ENCODE measurements at regions not wholly inside any gene's neighbourhood (a gene's known extent, or its start where the extent isn't known, plus 50 kb on each side); places are given as distances from the start of the nearest gene placed in this dataset.
"Not testable (repeated sequence)": the region's sequence is repeated elsewhere in the genome, so short reads cannot be mapped to it uniquely, and the experiment has no call there.

GRCh38 chrX:40230646-40231045, 132.9 kb upstream of the BCOR start:
- intact Hi-C loops (cut with DNase I; ENCODE audit: low total_unique reads): no loop called here
- TF ChIP-seq, protein P1, sequence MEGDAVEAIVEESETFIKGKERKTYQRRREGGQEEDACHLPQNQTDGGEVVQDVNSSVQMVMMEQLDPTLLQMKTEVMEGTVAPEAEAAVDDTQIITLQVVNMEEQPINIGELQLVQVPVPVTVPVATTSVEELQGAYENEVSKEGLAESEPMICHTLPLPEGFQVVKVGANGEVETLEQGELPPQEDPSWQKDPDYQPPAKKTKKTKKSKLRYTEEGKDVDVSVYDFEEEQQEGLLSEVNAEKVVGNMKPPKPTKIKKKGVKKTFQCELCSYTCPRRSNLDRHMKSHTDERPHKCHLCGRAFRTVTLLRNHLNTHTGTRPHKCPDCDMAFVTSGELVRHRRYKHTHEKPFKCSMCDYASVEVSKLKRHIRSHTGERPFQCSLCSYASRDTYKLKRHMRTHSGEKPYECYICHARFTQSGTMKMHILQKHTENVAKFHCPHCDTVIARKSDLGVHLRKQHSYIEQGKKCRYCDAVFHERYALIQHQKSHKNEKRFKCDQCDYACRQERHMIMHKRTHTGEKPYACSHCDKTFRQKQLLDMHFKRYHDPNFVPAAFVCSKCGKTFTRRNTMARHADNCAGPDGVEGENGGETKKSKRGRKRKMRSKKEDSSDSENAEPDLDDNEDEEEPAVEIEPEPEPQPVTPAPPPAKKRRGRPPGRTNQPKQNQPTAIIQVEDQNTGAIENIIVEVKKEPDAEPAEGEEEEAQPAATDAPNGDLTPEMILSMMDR (IDR thresholded peaks at IDR 0.05): no peak
- TF ChIP-seq POLR2A (IDR thresholded peaks at IDR 0.05): no peak
- H3K4me3 ChIP-seq (ENCODE audit: low read depth, poor library complexity, severe bottlenecking): no peak overlapping the region
- DNase-seq (ENCODE audit: low spot score in 2 of 2): no peak
- WGBS, 2 donors: 97 to 100% methylated on average over 1 to 2 of the region's 2 CpGs

DNA sequence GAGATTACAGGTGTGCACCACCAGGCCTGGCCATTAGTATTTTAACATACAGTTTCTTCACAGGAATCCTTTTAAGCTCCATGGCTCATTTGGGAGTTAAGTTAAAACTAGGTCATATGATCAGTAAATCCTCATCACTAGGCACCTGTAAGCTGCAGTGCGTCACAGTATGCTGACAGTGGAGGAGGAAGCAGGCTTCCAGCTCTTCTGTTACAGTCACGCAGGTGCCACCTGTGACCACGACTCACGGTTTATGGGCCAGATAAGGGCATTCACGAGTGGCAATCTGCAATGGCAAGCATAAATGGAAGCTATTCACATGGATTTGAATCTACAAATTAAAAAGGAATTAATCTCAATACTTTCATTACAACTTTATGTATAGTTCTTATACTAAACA, 129.4 kb upstream of the BCOR start:
- no peak overlapping the region for H3K4me3 ChIP-seq (ENCODE audit: low read depth, poor library complexity, severe bottlenecking)
- DNase-seq (ENCODE audit: low spot score in 2 of 2): no peak
- TF ChIP-seq POLR2A (IDR thresholded peaks at IDR 0.05): no peak
- TF ChIP-seq, protein P1 (IDR thresholded peaks at IDR 0.05): no peak
- WGBS, 2 donors: 88 to 91% methylated on average over 5 of the region's 5 CpGs
- intact Hi-C loops (cut with DNase I; ENCODE audit: low total_unique reads): no loop called here

GRCh38 chrX:40224658-40225057, 126.9 kb upstream of the BCOR start:
- DNase-seq (ENCODE audit: low spot score in 2 of 2): no peak

GRCh38 chrX:40222612-40223011, 124.9 kb upstream of the BCOR start:
- intact Hi-C loops (cut with DNase I; ENCODE audit: low total_unique reads); DNase-seq (ENCODE audit: low spot score in 2 of 2): not testable (repeated sequence)

More at GRCh38 chrX:40224658-40225057, 126.9 kb upstream of the BCOR start:
- intact Hi-C loops (cut with DNase I; ENCODE audit: low total_unique reads): no loop called here
- no peak overlapping the region for H3K4me3 ChIP-seq (ENCODE audit: low read depth, poor library complexity, severe bottlenecking)
- TF ChIP-seq POLR2A (IDR thresholded peaks at IDR 0.05): no peak
- TF ChIP-seq, protein P1 (IDR thresholded peaks at IDR 0.05): no peak
- WGBS, 2 donors: 27 to 44% methylated on average over 2 of the region's 2 CpGs

DNA sequence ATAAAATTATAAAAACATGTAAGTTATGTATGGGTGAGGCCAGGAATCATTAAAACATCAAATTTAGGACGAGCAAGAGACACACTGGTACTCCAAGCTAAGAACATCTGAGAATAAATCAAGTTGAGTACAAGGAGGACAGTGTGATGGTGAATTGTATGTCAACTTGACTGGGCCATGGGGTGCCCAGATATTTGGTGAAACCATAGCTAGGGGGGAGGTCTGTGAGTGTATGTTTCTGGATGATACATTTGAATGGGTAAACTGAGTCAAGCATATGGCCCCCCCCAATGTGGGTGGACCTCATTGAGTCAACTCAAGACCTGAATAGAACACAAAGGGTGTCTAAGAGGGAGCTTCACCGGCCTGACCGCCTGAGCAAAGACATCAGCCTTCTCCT, 115.3 kb upstream of the BCOR start:
- DNase-seq (ENCODE audit: low spot score in 2 of 2): no peak
- WGBS, 2 donors: 77 to 83% methylated on average over 3 of the region's 3 CpGs
- intact Hi-C loops (cut with DNase I; ENCODE audit: low total_unique reads): no loop called here
- no peak for TF ChIP-seq POLR2A (IDR thresholded peaks at IDR 0.05)
- TF ChIP-seq, protein P1 (IDR thresholded peaks at IDR 0.05): no peak
- H3K4me3 ChIP-seq (ENCODE audit: low read depth, poor library complexity, severe bottlenecking): no peak overlapping the region

More at GRCh38 chrX:40222612-40223011, 124.9 kb upstream of the BCOR start:
- not testable (repeated sequence) for H3K4me3 ChIP-seq (ENCODE audit: low read depth, poor library complexity, severe bottlenecking)

- WGBS, 2 donors: 89 to 97% methylated on average over 4 of the region's 4 CpGs
- no peak overlapping the region for H3K4me3 ChIP-seq (ENCODE audit: low read depth, poor library complexity, severe bottlenecking)
- no peak for TF ChIP-seq POLR2A (IDR thresholded peaks at IDR 0.05)
- TF ChIP-seq, protein P1 (IDR thresholded peaks at IDR 0.05): no peak
- intact Hi-C loops (cut with DNase I; ENCODE audit: low total_unique reads): no loop called here
- DNase-seq (ENCODE audit: low spot score in 2 of 2): no peak
Observed at GRCh38 chrX:40209951-40210617, 112.3 kb upstream of the BCOR start.
